ENCODE measurements at regions not wholly inside any gene's neighbourhood (a gene's known extent, or its start where the extent isn't known, plus 50 kb on each side); places are given as distances from the start of the nearest gene placed in this dataset.

GRCh38 chr12:91533366-91533765, 350.7 kb upstream of the DCN start:
- DNase-seq (ENCODE audit: low read depth), result no peak

DNA sequence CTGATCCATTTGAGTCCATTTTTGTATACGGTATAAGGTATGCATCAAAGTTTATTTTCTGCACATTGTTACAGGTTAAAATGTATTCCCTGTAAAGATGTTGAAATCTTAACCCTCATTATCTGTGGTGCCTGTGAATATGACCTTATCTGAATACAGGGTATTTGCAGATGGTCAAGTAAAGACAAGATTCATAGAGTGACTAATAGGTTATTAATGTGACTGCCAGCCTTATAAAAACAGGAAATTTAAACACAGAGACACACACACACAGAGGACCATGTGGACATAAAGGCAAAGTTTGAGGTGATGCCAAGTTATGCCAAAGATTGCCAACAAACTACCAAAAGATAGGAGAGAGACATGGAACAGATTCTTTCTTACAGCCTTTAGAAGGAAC, 347.2 kb upstream of the DCN start:
- no peak for DNase-seq (ENCODE audit: low read depth)

GRCh38 chr12:91523831-91524230, 341.2 kb upstream of the DCN start:
- DNase-seq (ENCODE audit: low read depth), result no peak

GRCh38 chr12:91516695-91517047, 334.1 kb upstream of the DCN start:
- DNase-seq (ENCODE audit: low read depth), result no peak

- DNase-seq (ENCODE audit: low read depth), result no peak
These were observed 333.5 kb upstream of the DCN start for GRCh38 chr12:91515944-91516694.

GRCh38 chr12:91513313-91513712, 330.7 kb upstream of the DCN start:
- no peak for DNase-seq (ENCODE audit: low read depth)

DNA sequence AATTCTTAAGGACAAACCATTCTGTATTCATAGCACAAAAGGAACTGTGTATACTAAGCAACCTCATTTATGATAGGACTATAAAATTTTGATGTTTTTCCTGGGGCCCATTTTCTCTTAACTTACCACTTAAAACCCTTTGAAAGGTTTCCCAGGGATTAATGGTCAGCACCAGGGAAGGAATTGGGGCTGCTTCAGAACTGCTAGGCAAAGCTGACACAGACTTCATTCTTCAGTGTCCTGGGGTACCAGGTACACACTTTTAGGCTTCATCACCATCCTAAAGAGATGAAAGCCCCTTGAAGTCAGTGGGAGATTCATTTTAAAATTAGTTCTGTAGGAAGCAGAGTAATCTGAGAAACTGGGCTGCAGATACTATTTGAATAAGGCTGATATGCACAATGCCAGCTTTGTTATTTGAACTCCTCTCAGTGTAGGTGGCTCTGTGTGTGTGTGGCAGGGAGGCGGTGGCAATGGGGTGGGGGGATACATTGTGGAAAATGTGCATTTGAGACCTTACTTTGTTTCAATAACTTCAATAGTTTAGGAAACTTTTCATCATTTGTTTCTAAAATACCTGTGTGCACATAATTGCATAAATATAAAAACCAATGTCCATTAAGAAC, 329.3 kb upstream of the DCN start:
- DNase-seq (ENCODE audit: low read depth), result no peak

DNA sequence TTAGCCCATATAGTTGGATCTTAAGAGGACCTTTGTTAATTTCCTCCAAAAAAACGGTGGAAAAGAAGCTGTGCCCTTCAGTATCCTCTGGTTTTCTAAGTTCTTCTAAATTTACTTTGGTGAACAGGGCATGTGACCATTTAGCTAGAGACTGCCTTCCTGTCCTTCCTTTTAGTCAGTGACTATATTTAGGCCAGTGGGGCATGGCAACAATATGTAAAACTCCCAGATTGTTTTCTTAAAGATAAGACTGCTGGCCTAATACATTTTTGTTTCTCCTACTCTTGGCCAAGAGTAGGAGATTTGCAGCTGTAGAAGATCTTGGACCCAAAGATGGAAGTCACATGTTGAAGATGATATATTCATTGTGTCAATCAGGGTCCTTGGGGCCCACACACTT, 325.1 kb upstream of the DCN start:
- DNase-seq (ENCODE audit: low read depth), result no peak

DNA sequence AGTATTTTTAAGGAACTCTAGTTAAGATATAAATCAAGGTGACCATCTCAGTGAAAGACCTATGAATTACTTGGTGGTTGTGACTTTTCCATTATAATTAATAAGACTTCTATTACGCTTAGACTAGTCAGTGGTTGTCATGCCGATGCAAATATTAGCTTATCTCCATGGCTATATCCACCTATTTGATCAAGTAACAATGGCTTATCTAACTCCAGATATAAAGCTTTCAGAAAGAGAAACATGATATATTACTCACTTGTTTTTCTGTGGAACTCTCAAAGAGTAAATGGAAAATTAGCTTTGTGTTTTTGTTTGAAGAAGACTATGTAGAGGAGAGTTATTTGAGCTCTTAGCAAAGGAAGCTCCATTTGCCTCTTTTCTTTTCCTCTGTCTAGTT, 323.8 kb upstream of the DCN start:
- no peak for DNase-seq (ENCODE audit: low read depth)

DNA sequence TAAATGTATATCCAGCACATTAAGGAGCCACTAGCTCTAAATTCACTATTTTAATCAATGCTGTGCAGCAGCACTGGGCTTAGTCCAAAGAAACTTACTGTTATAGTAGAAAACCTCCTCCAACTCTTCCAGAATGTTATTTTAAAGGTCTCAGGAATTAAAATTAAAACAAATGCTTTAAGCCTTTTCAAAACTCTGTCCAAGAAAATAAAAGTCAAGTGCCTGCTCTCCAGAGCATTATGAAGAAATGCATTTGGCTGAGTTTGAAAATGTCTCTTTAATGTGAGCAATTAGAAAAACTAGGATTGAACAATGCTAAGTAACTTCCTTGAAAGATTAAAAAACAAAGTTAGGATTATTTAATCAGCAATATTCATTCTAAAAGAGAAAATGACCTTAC, 322.4 kb upstream of the DCN start:
- no peak for DNase-seq (ENCODE audit: low read depth)

DNA sequence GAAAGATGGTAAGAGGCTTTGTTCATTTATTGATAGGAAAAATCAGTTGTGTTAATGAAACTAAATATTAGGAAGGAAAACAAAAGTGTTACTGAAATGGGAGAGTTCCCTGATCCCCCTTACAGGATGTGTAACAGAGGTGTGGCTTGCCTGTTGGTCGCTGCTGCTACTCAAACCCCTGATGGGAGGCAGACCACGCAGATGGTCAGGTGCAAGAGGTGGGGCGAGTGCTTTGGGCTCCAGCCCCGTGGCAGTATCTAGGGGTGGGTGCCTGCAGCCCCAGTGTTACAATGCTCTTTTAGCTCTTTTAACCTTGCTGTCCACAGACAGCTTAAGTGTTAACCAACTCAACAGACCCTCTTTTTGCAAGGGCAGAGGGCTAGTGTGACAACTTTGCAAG, 319.6 kb upstream of the DCN start:
- DNase-seq (ENCODE audit: low read depth), result no peak

GRCh38 chr12:91496337-91496736, 313.7 kb upstream of the DCN start:
- no peak for DNase-seq (ENCODE audit: low read depth)

DNA sequence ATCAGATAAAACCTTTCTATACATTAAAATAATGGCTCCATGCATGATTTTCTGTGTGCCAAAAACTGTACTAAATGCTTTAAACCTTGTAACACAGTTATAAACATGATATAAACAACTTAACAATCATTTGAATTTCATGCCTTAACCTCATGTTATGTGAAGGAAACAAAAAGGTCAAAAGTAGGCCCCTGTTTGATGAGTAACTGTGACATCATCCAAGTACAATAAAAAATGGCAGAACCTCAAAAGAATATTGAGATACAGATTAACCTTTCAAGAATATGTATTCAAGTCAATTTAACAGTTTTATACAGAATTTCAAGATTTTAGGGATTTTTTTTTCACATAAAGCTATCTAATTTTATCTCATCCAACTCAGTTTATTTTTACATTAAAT, 310.7 kb upstream of the DCN start:
- no peak for DNase-seq (ENCODE audit: low read depth)

- no peak for DNase-seq (ENCODE audit: low read depth)
These were observed 310.0 kb upstream of the DCN start for GRCh38 chr12:91492648-91493047.

GRCh38 chr12:91490667-91491311, 308.2 kb upstream of the DCN start:
- no peak for DNase-seq (ENCODE audit: low read depth)

DNA sequence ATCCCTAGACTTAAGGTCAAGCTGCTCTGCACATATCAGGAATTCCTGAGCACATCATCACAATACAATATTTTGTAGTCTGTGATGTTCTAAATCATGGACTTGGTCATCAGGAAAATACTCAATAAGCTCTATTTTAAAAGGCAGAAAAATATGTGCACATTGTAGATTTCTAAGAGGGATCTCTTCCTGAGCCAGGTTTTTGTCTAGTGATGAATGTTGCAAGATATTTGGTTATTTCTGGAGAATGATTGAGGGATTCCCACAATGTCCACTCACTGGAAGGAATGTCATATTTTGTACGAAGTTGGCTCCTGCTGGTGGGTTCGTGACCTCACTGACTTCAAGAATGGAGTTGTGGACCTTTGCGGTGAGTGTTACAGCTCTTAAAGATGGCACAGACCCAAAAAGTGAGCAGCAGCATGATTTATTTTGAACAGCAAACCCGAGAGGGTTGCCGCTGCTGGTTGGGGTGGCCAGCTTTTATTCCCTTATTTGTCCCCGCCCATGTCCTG, 300.9 kb upstream of the DCN start:
- DNase-seq (ENCODE audit: low read depth), result no peak

GRCh38 chr12:91482231-91482630, 299.6 kb upstream of the DCN start:
- DNase-seq (ENCODE audit: low read depth), result no peak

- DNase-seq (ENCODE audit: low read depth), result no peak
These were observed 295.9 kb upstream of the DCN start for GRCh38 chr12:91478500-91478899.

DNA sequence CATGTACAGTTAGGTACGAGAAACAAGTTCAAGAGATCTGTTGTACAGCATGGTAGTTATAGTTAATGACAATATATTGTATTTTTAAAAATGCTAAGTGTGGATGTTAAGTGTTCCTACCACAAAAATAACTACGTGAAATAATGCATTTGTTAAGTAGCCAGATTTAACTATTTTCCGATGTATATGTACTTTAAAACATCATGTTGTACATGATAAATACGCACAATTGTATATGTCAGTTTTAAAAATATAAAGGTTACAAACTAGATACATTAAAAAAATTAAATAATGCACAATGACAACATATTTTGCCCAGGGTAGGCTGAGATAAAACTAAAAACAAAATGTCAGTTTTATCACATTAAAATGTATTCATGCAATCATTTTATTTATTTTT, 285.1 kb upstream of the DCN start:
- DNase-seq (ENCODE audit: low read depth), result no peak

DNA sequence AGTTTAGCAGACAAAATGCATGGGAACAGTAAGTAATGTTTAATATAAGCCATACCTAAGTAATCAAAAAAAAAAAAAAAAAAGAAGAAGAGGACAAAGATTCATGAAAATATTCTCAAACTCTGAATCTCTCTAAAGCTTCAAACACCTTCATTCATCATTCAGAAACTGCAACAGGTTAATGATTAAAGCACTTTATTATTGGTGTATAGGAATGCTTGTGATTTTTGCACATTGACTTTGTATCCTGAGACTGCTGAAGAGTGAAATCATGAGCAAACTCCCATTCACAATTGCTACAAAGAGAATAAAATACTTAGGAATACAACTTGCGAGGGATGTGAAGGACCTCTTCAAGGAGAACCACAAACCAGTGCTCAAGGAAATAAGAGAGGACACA, 278.4 kb upstream of the DCN start:
- no peak for DNase-seq (ENCODE audit: low read depth)

- no peak for DNase-seq (ENCODE audit: low read depth)
These were observed 277.9 kb upstream of the DCN start for GRCh38 chr12:91460469-91460868.

GRCh38 chr12:91455321-91455720, 272.7 kb upstream of the DCN start:
- no peak for DNase-seq (ENCODE audit: low read depth)

DNA sequence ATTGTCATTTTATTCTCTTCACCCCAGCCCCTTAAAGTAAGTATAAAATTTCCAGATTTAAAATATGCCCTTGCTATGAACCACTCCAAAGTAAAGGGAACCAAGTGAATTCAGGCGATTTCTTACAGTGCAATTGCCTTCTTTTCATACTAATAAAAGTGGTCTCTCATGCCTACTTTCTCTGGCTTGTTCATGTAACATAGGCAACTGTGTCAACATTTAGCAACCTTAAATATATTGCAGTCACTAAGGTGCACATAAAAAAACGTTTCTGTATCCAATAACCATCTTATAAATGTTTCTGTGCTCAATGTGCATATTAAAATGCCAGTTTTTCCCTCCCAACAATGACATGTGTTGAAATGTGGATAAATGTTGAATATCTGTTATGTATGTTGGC, 271.6 kb upstream of the DCN start:
- DNase-seq (ENCODE audit: low read depth), result no peak
